Peyer's patch (tissue), 4 donors: ENCODE measurements at regions not wholly inside any gene's neighbourhood (a gene's known extent, or its start where the extent isn't known, plus 50 kb on each side); places are given as distances from the start of the nearest gene placed in this dataset.

Experiments used
- POLR2A ChIP-seq, 2 donors: fragments of 450-650 bp; IDR thresholded peaks; one replicate each; pipeline ENCODE4 v1.5.1; 2017; ENCODE audit warnings: antibody characterized with exemption in 2 of 2, mild to moderate bottlenecking in 2 of 2, moderate library complexity in 2 of 2
- TF ChIP-seq, protein P1 (sequence below), 6 experiments: fragments of 450-650 bp in 4 of 6; fragments of 200-600 bp in 2 of 6; sonication (generic) in 1 of 6; IDR thresholded peaks; one replicate each; pipeline ENCODE4 v1.5.1; 2017 to 2019; ENCODE audit warnings: antibody characterized with exemption in 6 of 6, mild to moderate bottlenecking in 3 of 6, moderate library complexity in 1 of 6

- TF ChIP-seq, protein P1, sequence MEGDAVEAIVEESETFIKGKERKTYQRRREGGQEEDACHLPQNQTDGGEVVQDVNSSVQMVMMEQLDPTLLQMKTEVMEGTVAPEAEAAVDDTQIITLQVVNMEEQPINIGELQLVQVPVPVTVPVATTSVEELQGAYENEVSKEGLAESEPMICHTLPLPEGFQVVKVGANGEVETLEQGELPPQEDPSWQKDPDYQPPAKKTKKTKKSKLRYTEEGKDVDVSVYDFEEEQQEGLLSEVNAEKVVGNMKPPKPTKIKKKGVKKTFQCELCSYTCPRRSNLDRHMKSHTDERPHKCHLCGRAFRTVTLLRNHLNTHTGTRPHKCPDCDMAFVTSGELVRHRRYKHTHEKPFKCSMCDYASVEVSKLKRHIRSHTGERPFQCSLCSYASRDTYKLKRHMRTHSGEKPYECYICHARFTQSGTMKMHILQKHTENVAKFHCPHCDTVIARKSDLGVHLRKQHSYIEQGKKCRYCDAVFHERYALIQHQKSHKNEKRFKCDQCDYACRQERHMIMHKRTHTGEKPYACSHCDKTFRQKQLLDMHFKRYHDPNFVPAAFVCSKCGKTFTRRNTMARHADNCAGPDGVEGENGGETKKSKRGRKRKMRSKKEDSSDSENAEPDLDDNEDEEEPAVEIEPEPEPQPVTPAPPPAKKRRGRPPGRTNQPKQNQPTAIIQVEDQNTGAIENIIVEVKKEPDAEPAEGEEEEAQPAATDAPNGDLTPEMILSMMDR (IDR thresholded peaks at IDR 0.05): no peak
- no peak for TF ChIP-seq POLR2A (IDR thresholded peaks at IDR 0.05)
Measured at GRCh38 chr10:4646547-4646946, 179.5 kb upstream of the AKR1E2 start.
